K562 (cell line): ENCODE measurements at regions not wholly inside any gene's neighbourhood (a gene's known extent, or its start where the extent isn't known, plus 50 kb on each side); places are given as distances from the start of the nearest gene placed in this dataset.

Experiments used
- ATAC-seq: fragments of 200-7000 bp; cut with Tn5 transposase; 3 replicates; pipeline ENCODE4 v1.9.1; 2020; ENCODE audit warnings: moderate library complexity
- BruUV-seq: library from RNA; stranded (reverse); fragments of 400-500 nt; replicated peaks from 2 replicates; lab custom pipeline; 2021; lab: Mats Ljungman, UMichigan
- CTCF ChIA-PET: fragments of 300-600 bp; formaldehyde crosslinking; extraction: SDS; loops from one replicate; lab custom pipeline; 2021; ENCODE audit warnings: low intra/inter-chr PET ratio; lab: Yijun Ruan, JAX
- POLR2A ChIA-PET: fragments of 300-600, 350-650 bp; sonication (Branson Sonifier 250); formaldehyde crosslinking; extraction: SDS; loops from one replicate; lab custom pipeline; 2021; ENCODE audit warnings: antibody characterized with exemption, inconsistent platforms; lab: Yijun Ruan, JAX
- DNase-seq, 4 experiments: peaks; one replicate each; pipeline versions ENCODE4 v3.0.0 to v3.0.0-alpha.2; 2011 to 2018; ENCODE audit warnings: low spot score in 3 of 4, mixed read lengths in 3 of 4; ENCODE audit errors: extremely low read depth in 1 of 4
- FAIRE-seq: peaks from 2 replicates; lab custom pipeline; 2011; peaks lifted over from hg19 to GRCh38; lab: Jason Lieb, UNC
- H2AFZ ChIP-seq: 2 replicates; pipeline ENCODE4 v1.6.0; 2011; ENCODE audit warnings: low read depth, low read length, control low read depth, inconsistent platforms
- H3K27ac ChIP-seq: fragments of 200-600 bp; 3 replicates; pipeline ENCODE4 v1.8.0; 2011; ENCODE audit warnings: low read depth, mild to moderate bottlenecking, control low read depth, inconsistent platforms, low read length, moderate library complexity, mixed read lengths; ENCODE audit errors: extremely low read depth
- H3K27me3 ChIP-seq, 2 experiments: fragments of 300-600 bp in 1 of 2; 2 replicates in 1 of 2; 3 replicates in 1 of 2; pipeline versions ENCODE4 v1.6.0 to v1.8.0; 2011; ENCODE audit warnings: inconsistent platforms in 2 of 2, low read length in 2 of 2, mild to moderate bottlenecking in 1 of 2, mixed read lengths in 1 of 2, moderate library complexity in 1 of 2; ENCODE audit not compliant: control insufficient read depth in 2 of 2, insufficient read depth in 2 of 2
- H3K36me3 ChIP-seq: fragments of 300-600 bp; 3 replicates; pipeline ENCODE4 v1.8.0; 2011; ENCODE audit warnings: mild to moderate bottlenecking, low read length, inconsistent platforms; ENCODE audit not compliant: control insufficient read depth, insufficient read depth
- H3K4me1 ChIP-seq, 2 experiments: fragments of 200-600 bp in 1 of 2; replicated peaks in 1 of 2; 2 replicates in 1 of 2; 3 replicates in 1 of 2; pipeline versions ENCODE4 v1.5.1 to v1.8.0; 2011; ENCODE audit warnings: inconsistent platforms in 2 of 2, low read length in 2 of 2, mild to moderate bottlenecking in 1 of 2, mixed read lengths in 1 of 2, moderate library complexity in 1 of 2; ENCODE audit not compliant: control insufficient read depth in 2 of 2, insufficient read depth in 2 of 2
- H3K4me2 ChIP-seq: 2 replicates; pipeline ENCODE4 v1.6.1; 2011; ENCODE audit warnings: low read length, control low read depth, inconsistent platforms, mixed read lengths; ENCODE audit not compliant: insufficient read depth
- H3K4me3 ChIP-seq: fragments of 200-600 bp; sonication (generic), shearing (Covaris generic); 2 replicates; pipeline ENCODE4 v1.5.1; 2016; ENCODE audit warnings: control low read depth, inconsistent platforms
- H3K79me2 ChIP-seq: fragments of 200-600 bp; 3 replicates; pipeline ENCODE4 v1.8.0; 2011; ENCODE audit warnings: low read length, inconsistent platforms; ENCODE audit not compliant: control insufficient read depth, insufficient read depth
- H3K9ac ChIP-seq, 2 experiments: 2 replicates each; pipeline versions ENCODE4 v1.6.0 to v1.6.1; 2011; ENCODE audit warnings: low read depth in 2 of 2, low read length in 2 of 2, control low read depth in 1 of 2, inconsistent platforms in 1 of 2, mild to moderate bottlenecking in 1 of 2, mixed read lengths in 1 of 2; ENCODE audit not compliant: insufficient read depth in 1 of 2
- H3K9me1 ChIP-seq: one replicate; pipeline ENCODE4 v1.6.0; 2011; ENCODE audit warnings: inconsistent platforms, mild to moderate bottlenecking, low read length, moderate library complexity; ENCODE audit not compliant: control insufficient read depth, insufficient read depth
- H3K9me3 ChIP-seq: replicated peaks from 2 replicates; pipeline ENCODE4 v1.5.1; 2011; ENCODE audit warnings: low read depth, low read length, inconsistent platforms; ENCODE audit not compliant: control insufficient read depth, insufficient read depth
- H4K20me1 ChIP-seq: replicated peaks from 2 replicates; pipeline ENCODE4 v1.6.1; 2011; ENCODE audit warnings: low read length, inconsistent platforms, mixed read lengths; ENCODE audit not compliant: control insufficient read depth, insufficient read depth
- DACH1 ChIP-seq: fragments of 450-650 bp; IDR thresholded peaks from 2 replicates; pipeline ENCODE4 v1.6.1; 2018; ENCODE audit not compliant: partially characterized antibody
- DEAF1 ChIP-seq: fragments of 450-650 bp; formaldehyde crosslinking; IDR thresholded peaks from 2 replicates; pipeline ENCODE4 v1.4.0; 2020; ENCODE audit warnings: mild to moderate bottlenecking, moderate library complexity
- HDAC8 ChIP-seq: fragments of 450-650 bp; IDR thresholded peaks from 2 replicates; pipeline ENCODE4 v1.6.1; 2016; ENCODE audit warnings: mild to moderate bottlenecking, missing genetic modification characterization, moderate library complexity, missing compliant biosample characterization
- KDM5B ChIP-seq: fragments of 200-600 bp; sonication (generic); IDR thresholded peaks from 2 replicates; pipeline ENCODE4 v1.6.1; 2012; ENCODE audit warnings: low read depth, mild to moderate bottlenecking, moderate library complexity, low read length, control low read depth, inconsistent platforms; ENCODE audit not compliant: insufficient replicate concordance
- PYGO2 ChIP-seq: fragments of 450-650 bp; IDR thresholded peaks from 2 replicates; pipeline ENCODE4 v1.6.1; 2016; ENCODE audit warnings: mild to moderate bottlenecking, missing genetic modification characterization, moderate library complexity, missing compliant biosample characterization
- SPI1 ChIP-seq: IDR thresholded peaks from 2 replicates; pipeline ENCODE4 v1.6.1; 2011; ENCODE audit warnings: low read depth, low read length, control low read depth, borderline replicate concordance
- TCF7 ChIP-seq: sonication (generic); IDR thresholded peaks from 2 replicates; pipeline ENCODE4 v1.6.1; 2016; ENCODE audit warnings: antibody characterized with exemption, borderline replicate concordance
- TCFL5 ChIP-seq: fragments of 250-450 bp; sonication (Bioruptor Pico); conservative IDR thresholded peaks from 2 replicates; pipeline ENCODE4 v1.6.1; 2021; ENCODE audit warnings: mild to moderate bottlenecking, moderate library complexity, matching md5 sums
- TGIF2 ChIP-seq: sonication (generic); formaldehyde crosslinking; IDR thresholded peaks from 2 replicates; pipeline ENCODE4 v1.8.1; 2022; ENCODE audit warnings: mild to moderate bottlenecking, missing genetic modification reagents, moderate library complexity
- THRAP3 ChIP-seq: fragments of 450-650 bp; IDR thresholded peaks from 2 replicates; pipeline ENCODE4 v1.6.1; 2016; ENCODE audit warnings: mild to moderate bottlenecking, inconsistent platforms, borderline replicate concordance
- ZBTB17 ChIP-seq: fragments of 450-650 bp; formaldehyde crosslinking; IDR thresholded peaks from 2 replicates; pipeline ENCODE4 v1.4.0; 2020; ENCODE audit warnings: mild to moderate bottlenecking
- ZFX ChIP-seq: sonication (generic); formaldehyde crosslinking; IDR thresholded peaks from 2 replicates; pipeline ENCODE4 v1.8.0; 2022; ENCODE audit warnings: mild to moderate bottlenecking, missing genetic modification reagents, moderate library complexity
- ZSCAN29 ChIP-seq: fragments of 450-650 bp; IDR thresholded peaks from 2 replicates; pipeline ENCODE4 v1.6.1; 2017
- in situ Hi-C: fragments of 300-500 bp; cut with MboI; formaldehyde crosslinking; loops from 4 replicates; pipeline ENCODE4 v1.15.0; 2018; ENCODE audit warnings: inconsistent platforms, mixed read lengths
- intact Hi-C: fragments of 100-400 bp; cut with micrococcal nuclease; formaldehyde crosslinking; loops from 2 replicates; pipeline ENCODE4 v1.14.2; 2022
- TF ChIP-seq, protein P1 (sequence below), 3 experiments: IDR thresholded peaks in 2 of 3; conservative IDR thresholded peaks in 1 of 3; 2 replicates each; pipeline ENCODE4 v1.5.1; 2011 to 2012; ENCODE audit warnings: low read length in 3 of 3, mild to moderate bottlenecking in 3 of 3, control low read depth in 2 of 3, improper control_type of control experiment in 1 of 3, inconsistent platforms in 1 of 3, low read depth in 1 of 3, mixed read lengths in 1 of 3, moderate library complexity in 1 of 3; ENCODE audit not compliant: insufficient read depth in 2 of 3
- TF ChIP-seq, protein P2 (sequence below): sonication (generic); formaldehyde crosslinking; IDR thresholded peaks from 2 replicates; pipeline ENCODE4 v1.8.1; 2022; ENCODE audit warnings: missing genetic modification reagents

DNA sequence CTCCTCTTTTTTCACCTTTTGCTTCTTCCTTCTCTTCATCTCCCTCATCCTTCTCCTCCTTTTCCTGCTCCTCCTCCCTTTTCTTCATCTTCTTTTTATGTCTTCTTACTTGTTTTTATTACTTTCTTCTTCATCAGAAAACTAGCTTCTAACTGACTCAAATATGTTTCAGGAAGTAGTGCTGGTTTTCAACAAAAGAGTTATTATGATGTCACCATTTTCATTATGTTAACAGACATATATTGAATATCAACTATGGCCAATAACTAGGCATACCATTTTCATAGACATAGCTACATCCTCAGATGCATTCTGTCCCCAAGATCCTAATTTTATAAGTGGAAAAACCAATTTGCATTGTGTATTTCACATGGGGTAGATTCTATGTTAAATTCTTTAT is 252.9 kb upstream of the PAPPA start:
- in situ Hi-C loops (no loop called here), intact Hi-C loops (no loop called here)
- DNase-seq = no peak
- no peaks in the 10 kb centered on the region for H3K9me1 ChIP-seq
- H3K9ac ChIP-seq = no peak overlapping the region
- ChIA-PET CTCF (no interaction called here), POLR2A (no interaction called here)
- H3K4me2 ChIP-seq = no peak overlapping the region
- FAIRE-seq = no peak
- no peaks in the 10 kb centered on the region for H3K27me3 ChIP-seq
- no TSS peak for BruUV-seq
- H3K4me1 ChIP-seq = no peaks in the 10 kb centered on the region
- H3K4me3 ChIP-seq = no peak overlapping the region
- H3K9me3 ChIP-seq = no peaks in the 10 kb centered on the region
- TF ChIP-seq DACH1 = no peak
- TF ChIP-seq ZBTB17 (CRISPR knock-in tag) = no peak
- TF ChIP-seq ZFX (CRISPR knock-in tag) = no peak
- no peak for TF ChIP-seq TCF7
- TF ChIP-seq ZSCAN29 = no peak
- no peak for TF ChIP-seq TCFL5 (CRISPR knock-in tag)
- TF ChIP-seq KDM5B = no peak
- TF ChIP-seq PYGO2 (tag) = no peak
- TF ChIP-seq, protein P1, sequence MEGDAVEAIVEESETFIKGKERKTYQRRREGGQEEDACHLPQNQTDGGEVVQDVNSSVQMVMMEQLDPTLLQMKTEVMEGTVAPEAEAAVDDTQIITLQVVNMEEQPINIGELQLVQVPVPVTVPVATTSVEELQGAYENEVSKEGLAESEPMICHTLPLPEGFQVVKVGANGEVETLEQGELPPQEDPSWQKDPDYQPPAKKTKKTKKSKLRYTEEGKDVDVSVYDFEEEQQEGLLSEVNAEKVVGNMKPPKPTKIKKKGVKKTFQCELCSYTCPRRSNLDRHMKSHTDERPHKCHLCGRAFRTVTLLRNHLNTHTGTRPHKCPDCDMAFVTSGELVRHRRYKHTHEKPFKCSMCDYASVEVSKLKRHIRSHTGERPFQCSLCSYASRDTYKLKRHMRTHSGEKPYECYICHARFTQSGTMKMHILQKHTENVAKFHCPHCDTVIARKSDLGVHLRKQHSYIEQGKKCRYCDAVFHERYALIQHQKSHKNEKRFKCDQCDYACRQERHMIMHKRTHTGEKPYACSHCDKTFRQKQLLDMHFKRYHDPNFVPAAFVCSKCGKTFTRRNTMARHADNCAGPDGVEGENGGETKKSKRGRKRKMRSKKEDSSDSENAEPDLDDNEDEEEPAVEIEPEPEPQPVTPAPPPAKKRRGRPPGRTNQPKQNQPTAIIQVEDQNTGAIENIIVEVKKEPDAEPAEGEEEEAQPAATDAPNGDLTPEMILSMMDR (IDR thresholded peaks at IDR 0.05 in 2 of 3, conservative IDR thresholded peaks at IDR 0.05 in 1 of 3; ENCODE audit: insufficient read depth in 2 of 3, low read depth in 1 of 3, low read length in 3 of 3) = no peak
- no peak for TF ChIP-seq DEAF1 (CRISPR knock-in tag)
- TF ChIP-seq, protein P2, sequence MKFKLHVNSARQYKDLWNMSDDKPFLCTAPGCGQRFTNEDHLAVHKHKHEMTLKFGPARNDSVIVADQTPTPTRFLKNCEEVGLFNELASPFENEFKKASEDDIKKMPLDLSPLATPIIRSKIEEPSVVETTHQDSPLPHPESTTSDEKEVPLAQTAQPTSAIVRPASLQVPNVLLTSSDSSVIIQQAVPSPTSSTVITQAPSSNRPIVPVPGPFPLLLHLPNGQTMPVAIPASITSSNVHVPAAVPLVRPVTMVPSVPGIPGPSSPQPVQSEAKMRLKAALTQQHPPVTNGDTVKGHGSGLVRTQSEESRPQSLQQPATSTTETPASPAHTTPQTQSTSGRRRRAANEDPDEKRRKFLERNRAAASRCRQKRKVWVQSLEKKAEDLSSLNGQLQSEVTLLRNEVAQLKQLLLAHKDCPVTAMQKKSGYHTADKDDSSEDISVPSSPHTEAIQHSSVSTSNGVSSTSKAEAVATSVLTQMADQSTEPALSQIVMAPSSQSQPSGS (CRISPR knock-in tag) = no peak
- no peak for TF ChIP-seq THRAP3
- TF ChIP-seq TGIF2 = no peak
- TF ChIP-seq HDAC8 (tag) = no peak
- TF ChIP-seq SPI1 = no peak
- no peaks in the 10 kb centered on the region for H3K79me2 ChIP-seq
- no peaks in the 10 kb centered on the region for H3K36me3 ChIP-seq
- no peak overlapping the region for H2AFZ ChIP-seq
- no peak overlapping the region for H3K27ac ChIP-seq
- ATAC-seq = no peak
- no peaks in the 10 kb centered on the region for H4K20me1 ChIP-seq
